Stimulated activated CD4-positive, alpha-beta T cell treated with anti-CD3 and anti-CD28 coated beads, TNF-alpha, amount 100 ng/mL, for 1 hour (primary cell): ENCODE measurements at regions not wholly inside any gene's neighbourhood (a gene's known extent, or its start where the extent isn't known, plus 50 kb on each side); places are given as distances from the start of the nearest gene placed in this dataset.
"Not testable (repeated sequence)": the region's sequence is repeated elsewhere in the genome, so short reads cannot be mapped to it uniquely, and the experiment has no call there.

ENCODE experiments used
- DNase-seq, 3 donors: peaks; one replicate each; pipeline ENCODE4 v3.0.0-alpha.2; 2020; ENCODE audit warnings: low read depth in 3 of 3, low spot score in 1 of 3

GRCh38 chr21:35508139-35508888 lies 459.2 kb upstream of the RUNX1 start:
- DNase-seq, result no peak

- DNase-seq, result no peak
These were observed 458.2 kb upstream of the RUNX1 start for GRCh38 chr21:35507181-35507759.

DNA sequence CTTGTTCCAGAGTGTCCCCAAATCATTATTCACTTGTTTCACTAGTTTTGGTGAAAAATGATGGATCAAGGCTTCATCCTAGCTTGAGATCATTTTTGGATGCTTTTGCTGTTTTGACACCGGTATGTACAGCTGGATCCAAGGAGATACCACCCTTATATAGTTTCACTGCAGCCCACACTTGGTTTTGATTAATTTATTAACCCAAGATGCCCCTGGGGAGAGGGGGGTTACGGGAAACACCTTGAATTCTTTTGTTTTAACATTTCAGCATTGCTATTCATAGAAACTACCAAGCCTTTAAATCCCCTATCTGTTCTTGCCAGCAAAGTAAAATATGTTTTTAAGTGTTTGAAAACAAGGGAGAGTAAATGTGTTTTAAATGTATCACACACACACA lies 457.7 kb upstream of the RUNX1 start:
- no peak for DNase-seq

- DNase-seq, result no peak
These were observed 457.2 kb upstream of the RUNX1 start for GRCh38 chr21:35506352-35506751.

- DNase-seq, result no peak
These were observed 455.9 kb upstream of the RUNX1 start for GRCh38 chr21:35504951-35505466.

DNA sequence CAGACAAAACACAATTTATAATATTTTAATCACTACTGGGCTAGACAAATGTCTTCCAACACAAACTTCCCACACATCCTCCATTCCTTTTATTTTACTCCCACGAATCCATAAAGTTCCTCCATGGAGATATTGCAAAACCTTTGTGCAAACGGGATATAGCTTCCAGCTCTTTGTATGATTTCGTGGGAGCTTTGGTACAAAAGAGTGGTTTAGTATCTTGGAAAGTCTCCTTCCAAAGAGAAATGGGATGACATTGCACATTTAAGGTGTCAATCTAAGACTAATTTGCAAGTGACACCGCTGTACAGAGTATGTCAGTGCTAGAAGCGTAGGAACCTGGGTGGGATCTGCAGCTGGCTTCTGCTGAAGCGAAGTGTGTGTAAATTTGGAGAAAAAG lies 455.2 kb upstream of the RUNX1 start:
- no peak for DNase-seq

- DNase-seq, result peak in 1 of 3 donors; percentile 20
These were observed 454.6 kb upstream of the RUNX1 start for GRCh38 chr21:35503671-35504070.

- DNase-seq, result no peak
These were observed 453.7 kb upstream of the RUNX1 start for GRCh38 chr21:35502821-35503220.

DNA sequence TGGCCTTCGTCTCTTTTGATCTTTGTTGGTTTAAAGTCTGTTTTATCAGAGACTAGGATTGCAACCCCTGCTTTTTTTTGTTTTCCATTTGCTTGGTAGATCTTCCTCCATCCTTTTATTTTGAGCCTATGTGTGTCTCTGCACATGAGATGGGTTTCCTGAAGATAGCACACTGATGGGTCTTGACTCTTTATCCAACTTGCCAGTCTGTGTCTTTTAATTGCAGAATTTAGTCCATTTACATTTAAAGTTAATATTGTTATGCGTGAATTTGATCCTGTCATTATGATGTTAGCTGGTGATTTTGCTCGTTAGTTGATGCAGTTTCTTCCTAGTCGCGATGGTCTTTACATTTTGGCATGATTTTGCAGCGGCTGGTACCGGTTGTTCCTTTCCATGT lies 448.4 kb upstream of the RUNX1 start:
- DNase-seq, result not testable (repeated sequence)

- no peak for DNase-seq
These were observed 443.0 kb upstream of the RUNX1 start for GRCh38 chr21:35491920-35492678.

- no peak for DNase-seq
These were observed 442.0 kb upstream of the RUNX1 start for GRCh38 chr21:35491114-35491513.

DNA sequence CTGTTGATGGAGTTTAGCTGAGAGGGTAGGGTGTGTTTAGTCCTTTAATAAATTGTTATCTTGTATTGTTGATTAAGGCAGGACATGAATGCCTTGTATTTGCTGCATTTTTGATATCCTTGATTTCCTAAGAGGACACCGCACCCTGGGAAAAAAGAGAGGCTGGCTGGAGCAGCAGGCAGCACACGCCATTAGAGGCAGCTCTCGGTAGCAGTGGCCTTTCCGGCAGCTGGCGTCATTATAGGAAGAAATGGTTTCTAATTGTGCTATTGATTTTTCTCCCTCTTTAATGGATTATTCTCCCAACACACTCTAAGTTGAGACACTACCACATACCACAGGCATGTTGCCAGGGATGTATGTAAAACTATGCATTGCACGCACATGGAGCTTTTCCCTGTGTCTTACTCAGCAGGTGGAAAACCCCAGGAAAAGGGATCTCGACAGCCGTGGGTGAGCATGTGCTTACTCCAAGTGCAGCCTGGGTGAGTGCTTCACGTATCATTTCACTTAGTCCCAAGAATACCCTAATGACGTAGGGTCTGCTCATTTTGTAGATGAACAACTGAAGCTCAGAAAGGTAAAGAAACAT lies 440.4 kb upstream of the RUNX1 start:
- DNase-seq, result no peak

GRCh38 chr21:35488946-35489345 lies 439.8 kb upstream of the RUNX1 start:
- DNase-seq, result no peak

DNA sequence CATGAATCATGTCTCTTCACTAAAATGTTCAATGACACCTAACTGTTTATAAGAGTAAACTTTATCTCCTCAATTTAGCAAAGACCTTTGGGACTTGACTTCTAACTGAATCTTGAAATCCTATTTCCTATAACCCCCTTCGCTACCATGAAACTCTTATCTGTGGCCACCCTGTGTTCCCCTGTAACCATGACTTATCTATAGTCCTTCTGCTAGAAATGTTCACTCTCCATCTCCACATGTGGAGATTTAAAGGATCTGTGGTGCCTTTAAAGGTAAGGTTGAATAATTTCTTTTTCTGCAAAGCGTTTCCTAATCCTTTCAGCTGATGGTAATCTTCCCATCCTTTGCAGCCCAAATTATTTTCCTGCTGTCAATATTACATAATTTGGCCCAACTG lies 436.3 kb upstream of the RUNX1 start:
- no peak for DNase-seq

DNA sequence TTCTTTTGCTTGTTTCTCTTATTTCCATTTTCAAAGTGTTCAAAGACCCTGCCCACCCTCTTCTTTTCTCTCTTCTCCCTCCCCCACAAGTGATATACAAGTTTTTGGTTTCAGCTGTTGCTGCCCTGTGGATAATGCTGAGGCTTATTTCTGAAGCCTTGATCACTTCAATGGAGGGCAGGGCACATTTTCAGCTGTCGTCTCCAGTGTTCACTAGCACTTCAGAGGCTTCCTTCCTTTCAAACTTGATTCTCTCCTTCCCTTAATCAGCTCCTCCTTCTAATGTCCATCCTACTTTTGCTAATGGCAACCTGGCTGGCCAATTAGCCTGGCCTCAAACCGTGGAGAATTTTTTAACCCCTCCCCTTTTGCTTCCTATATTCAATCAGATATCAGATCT lies 435.7 kb upstream of the RUNX1 start:
- no peak for DNase-seq

- no peak for DNase-seq
These were observed 434.9 kb upstream of the RUNX1 start for GRCh38 chr21:35484032-35484431.

- DNase-seq, result no peak
These were observed 434.0 kb upstream of the RUNX1 start for GRCh38 chr21:35482933-35483662.

GRCh38 chr21:35482096-35482495 lies 433.0 kb upstream of the RUNX1 start:
- DNase-seq, result no peak

GRCh38 chr21:35481005-35481404 lies 431.9 kb upstream of the RUNX1 start:
- DNase-seq, result no peak

GRCh38 chr21:35479529-35479928 lies 430.4 kb upstream of the RUNX1 start:
- DNase-seq, result no peak

GRCh38 chr21:35479065-35479448 lies 430.0 kb upstream of the RUNX1 start:
- no peak for DNase-seq
